PC-3 (cell line): ENCODE measurements at regions not wholly inside any gene's neighbourhood (a gene's known extent, or its start where the extent isn't known, plus 50 kb on each side); places are given as distances from the start of the nearest gene placed in this dataset.

Source experiments
- EZH2 ChIP-seq: fragments of 300-600 bp; sonication (generic); IDR thresholded peaks from one replicate; pipeline ENCODE4 v1.6.1; 2017; ENCODE audit warnings: antibody characterized with exemption, mild to moderate bottlenecking, low read length; ENCODE audit not compliant: unreplicated experiment
- EZH2phosphoT487 ChIP-seq: fragments of 300-600 bp; sonication (generic); IDR thresholded peaks from 2 replicates; pipeline ENCODE4 v1.6.1; 2018; ENCODE audit warnings: mild to moderate bottlenecking, antibody characterized with exemption, low read length, borderline replicate concordance
- TF ChIP-seq, protein P1 (sequence below): fragments of 300-600 bp; sonication (generic); conservative IDR thresholded peaks from 2 replicates; pipeline ENCODE4 v1.5.1; 2017; ENCODE audit warnings: antibody characterized with exemption, low read depth, mild to moderate bottlenecking, low read length

DNA sequence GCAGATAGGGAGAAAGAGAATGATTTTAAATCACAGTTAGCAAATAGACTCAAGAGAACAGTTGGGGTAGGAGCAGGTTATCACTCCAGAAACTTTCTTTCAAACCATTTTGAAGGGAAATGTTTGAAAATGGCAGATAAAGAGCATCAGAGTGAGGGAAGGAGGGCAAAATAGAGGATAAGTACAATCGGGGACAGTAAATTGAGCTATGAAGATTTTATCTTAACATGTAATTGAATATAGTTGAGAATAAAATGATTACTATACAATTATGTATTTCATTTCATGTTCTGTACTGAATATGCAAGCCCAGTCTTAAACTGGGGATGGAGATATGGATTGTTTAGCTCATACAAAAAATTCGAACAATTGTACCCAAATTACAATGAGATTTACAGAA, 54.0 kb downstream of the MAP10 start:
- TF ChIP-seq, protein P1, sequence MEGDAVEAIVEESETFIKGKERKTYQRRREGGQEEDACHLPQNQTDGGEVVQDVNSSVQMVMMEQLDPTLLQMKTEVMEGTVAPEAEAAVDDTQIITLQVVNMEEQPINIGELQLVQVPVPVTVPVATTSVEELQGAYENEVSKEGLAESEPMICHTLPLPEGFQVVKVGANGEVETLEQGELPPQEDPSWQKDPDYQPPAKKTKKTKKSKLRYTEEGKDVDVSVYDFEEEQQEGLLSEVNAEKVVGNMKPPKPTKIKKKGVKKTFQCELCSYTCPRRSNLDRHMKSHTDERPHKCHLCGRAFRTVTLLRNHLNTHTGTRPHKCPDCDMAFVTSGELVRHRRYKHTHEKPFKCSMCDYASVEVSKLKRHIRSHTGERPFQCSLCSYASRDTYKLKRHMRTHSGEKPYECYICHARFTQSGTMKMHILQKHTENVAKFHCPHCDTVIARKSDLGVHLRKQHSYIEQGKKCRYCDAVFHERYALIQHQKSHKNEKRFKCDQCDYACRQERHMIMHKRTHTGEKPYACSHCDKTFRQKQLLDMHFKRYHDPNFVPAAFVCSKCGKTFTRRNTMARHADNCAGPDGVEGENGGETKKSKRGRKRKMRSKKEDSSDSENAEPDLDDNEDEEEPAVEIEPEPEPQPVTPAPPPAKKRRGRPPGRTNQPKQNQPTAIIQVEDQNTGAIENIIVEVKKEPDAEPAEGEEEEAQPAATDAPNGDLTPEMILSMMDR, result no peak
- TF ChIP-seq EZH2 (no peak), EZH2phosphoT487 (no peak)
